CD14-positive monocyte (primary cell): ENCODE measurements at regions not wholly inside any gene's neighbourhood (a gene's known extent, or its start where the extent isn't known, plus 50 kb on each side); places are given as distances from the start of the nearest gene placed in this dataset.

Experiments
- DNase-seq, 3 donors: peaks; one replicate each; pipeline ENCODE4 v3.0.0-alpha.2; 2011 to 2022
- H2AFZ ChIP-seq: 2 replicates; pipeline ENCODE4 v1.6.0; 2012; ENCODE audit warnings: mild to moderate bottlenecking, low read depth, low read length, inconsistent platforms; ENCODE audit not compliant: insufficient read depth, poor library complexity, severe bottlenecking
- H3K27ac ChIP-seq, 2 donors: 1 replicate in 1 of 2; 2 replicates in 1 of 2; pipeline ENCODE4 v1.5.1; 2012 to 2013; ENCODE audit warnings: low read length in 2 of 2, control low read depth in 1 of 2, inconsistent platforms in 1 of 2, low read depth in 1 of 2, mild to moderate bottlenecking in 1 of 2
- H3K27me3 ChIP-seq, 2 donors: one replicate each; pipeline versions ENCODE4 v1.6.0 to v1.6.1; 2011 to 2013; ENCODE audit warnings: low read length in 2 of 2; ENCODE audit not compliant: control insufficient read depth in 2 of 2, insufficient read depth in 2 of 2
- H3K36me3 ChIP-seq, 2 donors: replicated peaks in 1 of 2; 1 replicate in 1 of 2; 2 replicates in 1 of 2; pipeline versions ENCODE4 v1.5.1 to v1.6.1; 2012 to 2013; ENCODE audit warnings: low read length in 2 of 2, control low read depth in 1 of 2, inconsistent platforms in 1 of 2, mild to moderate bottlenecking in 1 of 2; ENCODE audit not compliant: insufficient read depth in 2 of 2, control insufficient read depth in 1 of 2
- H3K4me1 ChIP-seq, 2 donors: 1 replicate in 1 of 2; 2 replicates in 1 of 2; pipeline versions ENCODE4 v1.5.1 to v1.6.1; 2012 to 2013; ENCODE audit warnings: low read length in 2 of 2, control low read depth in 1 of 2, inconsistent platforms in 1 of 2, mild to moderate bottlenecking in 1 of 2, moderate library complexity in 1 of 2; ENCODE audit not compliant: insufficient read depth in 2 of 2, control insufficient read depth in 1 of 2
- H3K4me2 ChIP-seq: replicated peaks from 2 replicates; pipeline ENCODE3; 2012; ENCODE audit warnings: low read length, moderate library complexity, mild to moderate bottlenecking; ENCODE audit not compliant: poor library complexity, severe bottlenecking; ENCODE audit errors: extremely low read depth
- H3K4me3 ChIP-seq, 3 experiments: fragments of 200-600 bp in 1 of 3; sonication (generic) in 1 of 3; replicated peaks in 1 of 3; 1 replicate in 2 of 3; 2 replicates in 1 of 3; pipeline ENCODE4 v1.5.1; 2011 to 2013; ENCODE audit warnings: low read length in 3 of 3, mild to moderate bottlenecking in 3 of 3, control low read depth in 2 of 3, low read depth in 2 of 3, inconsistent platforms in 1 of 3, moderate library complexity in 1 of 3
- H3K79me2 ChIP-seq: 2 replicates; pipeline ENCODE4 v1.6.0; 2012; ENCODE audit warnings: mild to moderate bottlenecking, control low read depth, inconsistent platforms, low read length, moderate library complexity; ENCODE audit not compliant: insufficient read depth
- H3K9ac ChIP-seq: 2 replicates; pipeline ENCODE4 v1.6.0; 2017; ENCODE audit warnings: low read length, mild to moderate bottlenecking; ENCODE audit not compliant: insufficient read depth, poor library complexity, severe bottlenecking
- H3K9me3 ChIP-seq, 2 donors: replicated peaks in 1 of 2; 1 replicate in 1 of 2; 2 replicates in 1 of 2; pipeline versions ENCODE4 v1.5.1 to v1.6.1; 2012 to 2013; ENCODE audit warnings: low read length in 2 of 2, control low read depth in 1 of 2; ENCODE audit not compliant: control insufficient read depth in 1 of 2, insufficient read depth in 1 of 2
- H4K20me1 ChIP-seq: 2 replicates; pipeline ENCODE4 v1.6.0; 2012; ENCODE audit warnings: mild to moderate bottlenecking, low read length, control low read depth, moderate library complexity; ENCODE audit not compliant: insufficient read depth
- H3K27ac Mint-ChIP-seq, 7 donors: one replicate each; pipeline ENCODE4 v1.8.0; 2020; ENCODE audit warnings: mild to moderate bottlenecking in 7 of 7, mixed read lengths in 7 of 7, moderate library complexity in 6 of 7, inconsistent platforms in 2 of 7
- H3K27me3 Mint-ChIP-seq, 3 donors: one replicate each; pipeline ENCODE4 v1.8.0; 2021 to 2022; ENCODE audit warnings: low read depth in 3 of 3, mild to moderate bottlenecking in 3 of 3, mixed read lengths in 3 of 3, moderate library complexity in 3 of 3, inconsistent platforms in 1 of 3
- H3K36me3 Mint-ChIP-seq, 2 donors: one replicate each; pipeline ENCODE4 v1.8.0; 2020; ENCODE audit warnings: mixed read lengths in 2 of 2, inconsistent platforms in 1 of 2, mild to moderate bottlenecking in 1 of 2
- H3K4me1 Mint-ChIP-seq: one replicate; pipeline ENCODE4 v1.8.0; 2020; ENCODE audit warnings: mild to moderate bottlenecking, mixed read lengths
- H3K4me3 Mint-ChIP-seq, 2 donors: one replicate each; pipeline ENCODE4 v1.8.0; 2020; ENCODE audit warnings: mild to moderate bottlenecking in 2 of 2, mixed read lengths in 2 of 2, moderate library complexity in 1 of 2
- H3K9me3 Mint-ChIP-seq, 7 donors: one replicate each; pipeline ENCODE4 v1.8.0; 2020 to 2022; ENCODE audit warnings: mixed read lengths in 7 of 7, mild to moderate bottlenecking in 6 of 7, moderate library complexity in 6 of 7, inconsistent platforms in 2 of 7
- WGBS: methylation state at CpG from one replicate; pipeline ENCODE4 v1.1.5; 2013; ENCODE audit warnings: missing lambda C conversion rate; ENCODE audit not compliant: insufficient coverage; 5-methylcytosine and 5-hydroxymethylcytosine counted together
- intact Hi-C, 2 donors: fragments of 100-400 bp; cut with micrococcal nuclease; formaldehyde crosslinking; loops; one replicate each; pipeline versions ENCODE4 v1.15.0 to v1.15.1; 2023
- TF ChIP-seq, protein P1 (sequence below): fragments of 200-600 bp; IDR thresholded peaks from one replicate; pipeline ENCODE4 v1.8.0; 2022; ENCODE audit warnings: antibody characterized with exemption, mild to moderate bottlenecking

DNA sequence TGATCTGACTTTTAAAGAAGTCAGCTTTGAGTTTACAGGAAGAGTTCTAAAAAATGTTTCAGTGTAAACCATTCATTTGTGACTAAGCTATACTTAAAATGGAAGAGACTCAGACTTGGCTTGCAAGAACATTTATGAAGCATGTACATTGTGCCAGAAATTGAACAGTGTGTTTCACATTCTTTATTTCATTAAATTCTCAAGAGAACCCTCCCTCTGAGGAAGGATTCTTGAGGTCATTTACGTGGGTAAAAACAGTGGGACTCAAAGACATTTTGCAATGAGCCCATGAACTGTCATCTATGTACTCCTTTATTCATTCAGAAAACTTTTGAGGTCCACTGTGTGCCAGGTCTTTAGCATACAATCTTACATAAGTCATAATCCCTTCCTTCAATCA is 143.6 kb upstream of the ZNF521 start:
- Histone ChIP-seq H2AFZ (no peak overlapping the region), H3K9me3 (no peaks in the 10 kb centered on the region), H3K27me3 (no peaks in the 10 kb centered on the region)

DNA sequence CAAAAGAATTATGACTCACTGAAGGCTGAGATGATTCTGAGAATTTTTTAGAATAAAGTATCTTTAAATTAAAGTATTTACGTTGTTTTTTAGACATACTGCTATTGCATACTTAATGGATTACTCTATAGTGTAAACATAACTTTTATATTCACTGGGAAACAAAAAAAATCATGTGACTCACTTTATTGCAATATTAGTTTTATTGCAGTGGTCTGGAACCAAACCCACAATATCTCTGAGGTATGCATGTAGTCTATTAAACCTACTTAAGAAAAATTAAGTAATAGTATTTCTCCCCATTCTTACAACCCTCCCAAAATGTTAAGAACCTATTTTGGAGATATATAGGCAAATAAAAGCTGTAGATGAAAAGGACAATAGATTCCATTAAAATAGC is 142.9 kb upstream of the ZNF521 start:
- no peaks in the 10 kb centered on the region for H3K4me1 Mint-ChIP-seq
- H3K9me3 ChIP-seq, result no peaks in the 10 kb centered on the region
- intact Hi-C loops, result no loop called here

More for the DNA sequence above, 143.6 kb upstream of the ZNF521 start:
- no peaks in the 10 kb centered on the region for H3K79me2 ChIP-seq
- Mint-ChIP-seq H3K27ac (no peak overlapping the region), H3K4me1 (no peaks in the 10 kb centered on the region), H3K27me3 (no peaks in the 10 kb centered on the region), H3K4me3 (no peak overlapping the region), H3K9me3 (peaks cover 0 to 8% (median 2%) of the 10 kb centered on the region in 7 donors), H3K36me3 (no peaks in the 10 kb centered on the region)
- intact Hi-C loops, result no loop called here
- DNase-seq, result no peak
- TF ChIP-seq, protein P1, sequence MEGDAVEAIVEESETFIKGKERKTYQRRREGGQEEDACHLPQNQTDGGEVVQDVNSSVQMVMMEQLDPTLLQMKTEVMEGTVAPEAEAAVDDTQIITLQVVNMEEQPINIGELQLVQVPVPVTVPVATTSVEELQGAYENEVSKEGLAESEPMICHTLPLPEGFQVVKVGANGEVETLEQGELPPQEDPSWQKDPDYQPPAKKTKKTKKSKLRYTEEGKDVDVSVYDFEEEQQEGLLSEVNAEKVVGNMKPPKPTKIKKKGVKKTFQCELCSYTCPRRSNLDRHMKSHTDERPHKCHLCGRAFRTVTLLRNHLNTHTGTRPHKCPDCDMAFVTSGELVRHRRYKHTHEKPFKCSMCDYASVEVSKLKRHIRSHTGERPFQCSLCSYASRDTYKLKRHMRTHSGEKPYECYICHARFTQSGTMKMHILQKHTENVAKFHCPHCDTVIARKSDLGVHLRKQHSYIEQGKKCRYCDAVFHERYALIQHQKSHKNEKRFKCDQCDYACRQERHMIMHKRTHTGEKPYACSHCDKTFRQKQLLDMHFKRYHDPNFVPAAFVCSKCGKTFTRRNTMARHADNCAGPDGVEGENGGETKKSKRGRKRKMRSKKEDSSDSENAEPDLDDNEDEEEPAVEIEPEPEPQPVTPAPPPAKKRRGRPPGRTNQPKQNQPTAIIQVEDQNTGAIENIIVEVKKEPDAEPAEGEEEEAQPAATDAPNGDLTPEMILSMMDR, result no peak
- no peak overlapping the region for H3K27ac ChIP-seq
- H3K4me3 ChIP-seq, result no peak overlapping the region
- H3K9ac ChIP-seq, result no peak overlapping the region
- no peak overlapping the region for H3K4me2 ChIP-seq
- WGBS, result no CpG with 5 or more reads among the region's 1 CpG
- no peaks in the 10 kb centered on the region for H3K36me3 ChIP-seq
- H4K20me1 ChIP-seq, result no peaks in the 10 kb centered on the region
- no peaks in the 10 kb centered on the region for H3K4me1 ChIP-seq

More for the DNA sequence above, 142.9 kb upstream of the ZNF521 start:
- Histone ChIP-seq H2AFZ (no peak overlapping the region), H3K4me2 (no peak overlapping the region), H3K79me2 (no peaks in the 10 kb centered on the region), H3K36me3 (no peaks in the 10 kb centered on the region), H4K20me1 (no peaks in the 10 kb centered on the region), H3K9ac (no peak overlapping the region), H3K27me3 (no peaks in the 10 kb centered on the region), H3K4me1 (no peaks in the 10 kb centered on the region), H3K4me3 (no peak overlapping the region), H3K27ac (no peak overlapping the region)
- Mint-ChIP-seq H3K27me3 (no peaks in the 10 kb centered on the region), H3K9me3 (peaks cover 0 to 8% (median 2%) of the 10 kb centered on the region in 7 donors), H3K27ac (no peak overlapping the region), H3K4me3 (no peak overlapping the region), H3K36me3 (no peaks in the 10 kb centered on the region)
- no CpG with 5 or more reads among the region's 1 CpG for WGBS
- no peak for DNase-seq
- TF ChIP-seq, protein P1, result no peak
